OCI-LY1 (cell line): ENCODE measurements at regions not wholly inside any gene's neighbourhood (a gene's known extent, or its start where the extent isn't known, plus 50 kb on each side); places are given as distances from the start of the nearest gene placed in this dataset.

Experiments used
- H2AFZ ChIP-seq: fragments of 200-600 bp; sonication (generic), shearing (Covaris generic); 2 replicates; pipeline ENCODE4 v1.6.0; 2014; ENCODE audit warnings: antibody characterized with exemption, mild to moderate bottlenecking, low read length
- H3F3A ChIP-seq: fragments of 200-600 bp; sonication (generic), shearing (Covaris generic); 2 replicates; pipeline ENCODE4 v1.6.0; 2014; ENCODE audit warnings: mild to moderate bottlenecking, antibody characterized with exemption, low read length, moderate library complexity; ENCODE audit not compliant: insufficient read depth
- H3K27ac ChIP-seq: fragments of 200-600 bp; sonication (generic); 2 replicates; pipeline ENCODE4 v1.5.1; 2014; ENCODE audit warnings: low read length, mixed run types, mild to moderate bottlenecking, low read depth; ENCODE audit not compliant: poor library complexity, severe bottlenecking
- H3K27me3 ChIP-seq: fragments of 200-600 bp; sonication (generic); 2 replicates; pipeline ENCODE4 v1.6.0; 2014; ENCODE audit warnings: antibody characterized with exemption, mild to moderate bottlenecking, low read length, moderate library complexity; ENCODE audit not compliant: insufficient read depth
- H3K36me3 ChIP-seq: fragments of 200-600 bp; sonication (generic); 2 replicates; pipeline ENCODE4 v1.6.1; 2014; ENCODE audit warnings: mild to moderate bottlenecking, antibody characterized with exemption, low read length, moderate library complexity, mixed read lengths; ENCODE audit not compliant: insufficient read depth
- H3K4me1 ChIP-seq: fragments of 200-600 bp; sonication (generic); 2 replicates; pipeline ENCODE4 v1.5.1; 2014; ENCODE audit warnings: mild to moderate bottlenecking, low read length, moderate library complexity; ENCODE audit not compliant: insufficient read depth, severe bottlenecking
- H3K4me2 ChIP-seq: fragments of 200-600 bp; sonication (generic), shearing (Covaris generic); 2 replicates; pipeline ENCODE4 v1.6.1; 2014; ENCODE audit warnings: low read length
- H3K4me3 ChIP-seq: fragments of 200-600 bp; sonication (generic); 2 replicates; pipeline ENCODE4 v1.5.1; 2014; ENCODE audit warnings: low read length, low read depth, mild to moderate bottlenecking, mixed read lengths; ENCODE audit not compliant: poor library complexity, severe bottlenecking
- H3K79me2 ChIP-seq: fragments of 200-600 bp; shearing (Covaris generic); 2 replicates; pipeline ENCODE4 v1.6.1; 2016; ENCODE audit warnings: mixed run types, low read length, mixed read lengths; ENCODE audit not compliant: insufficient read depth
- H3K9ac ChIP-seq: fragments of 200-600 bp; sonication (generic), shearing (Covaris generic); 2 replicates; pipeline ENCODE4 v1.6.1; 2014; ENCODE audit warnings: mild to moderate bottlenecking, low read length, mixed read lengths
- H3K9me2 ChIP-seq: fragments of 200-600 bp; sonication (generic), shearing (Covaris generic); 2 replicates; pipeline ENCODE4 v1.6.1; 2014; ENCODE audit warnings: low read depth, mild to moderate bottlenecking, low read length, mixed read lengths
- H3K9me3 ChIP-seq: fragments of 200-600 bp; shearing (Covaris generic); 2 replicates; pipeline ENCODE4 v1.6.1; 2014; ENCODE audit warnings: low read length, mixed read lengths
- H4K20me1 ChIP-seq: fragments of 200-600 bp; sonication (generic), shearing (Covaris generic); 2 replicates; pipeline ENCODE4 v1.6.0; 2016; ENCODE audit warnings: mild to moderate bottlenecking, low read length; ENCODE audit not compliant: insufficient read depth
- CTCF ChIP-seq: fragments of 200-600 bp; sonication (generic), shearing (Covaris generic); IDR thresholded peaks from 2 replicates; pipeline ENCODE4 v1.5.1; 2017; ENCODE audit warnings: mild to moderate bottlenecking, antibody characterized with exemption, low read length, moderate library complexity, mixed read lengths
- EZH2 ChIP-seq: fragments of 200-600 bp; sonication (generic), shearing (Covaris generic); IDR thresholded peaks from 2 replicates; pipeline ENCODE4 v1.8.0; 2017; ENCODE audit warnings: borderline replicate concordance, mixed run types, mild to moderate bottlenecking, antibody characterized with exemption, low read length, moderate library complexity, mixed read lengths

GRCh38 chr4:59848457-59848856, 1351.7 kb upstream of the ADGRL3 start:
- TF ChIP-seq CTCF (no peak), EZH2 (no peak)
- no peaks in the 10 kb centered on the region for H3K9me2 ChIP-seq
- no peak overlapping the region for H3K27ac ChIP-seq
- H2AFZ ChIP-seq = no peak overlapping the region
- H3K79me2 ChIP-seq = no peaks in the 10 kb centered on the region
- no peaks in the 10 kb centered on the region for H4K20me1 ChIP-seq
- no peak overlapping the region for H3K4me3 ChIP-seq
- H3K9ac ChIP-seq = no peak overlapping the region
- no peaks in the 10 kb centered on the region for H3K4me1 ChIP-seq
- no peaks in the 10 kb centered on the region for H3K27me3 ChIP-seq
- no peak overlapping the region for H3K4me2 ChIP-seq
- H3K9me3 ChIP-seq = no peaks in the 10 kb centered on the region
- H3F3A ChIP-seq = no peaks in the 10 kb centered on the region
- no peaks in the 10 kb centered on the region for H3K36me3 ChIP-seq

GRCh38 chr4:59855630-59856352, 1344.3 kb upstream of the ADGRL3 start:
- TF ChIP-seq EZH2 (no peak), CTCF (no peak)
- no peaks in the 10 kb centered on the region for H3K36me3 ChIP-seq
- no peak overlapping the region for H3K9ac ChIP-seq
- no peaks in the 10 kb centered on the region for H3K79me2 ChIP-seq
- H3F3A ChIP-seq = no peaks in the 10 kb centered on the region
- no peak overlapping the region for H3K27ac ChIP-seq
- H3K9me3 ChIP-seq = no peaks in the 10 kb centered on the region
- no peak overlapping the region for H3K4me3 ChIP-seq
- no peak overlapping the region for H2AFZ ChIP-seq
- H4K20me1 ChIP-seq = no peaks in the 10 kb centered on the region
- H3K4me2 ChIP-seq = no peak overlapping the region
- no peaks in the 10 kb centered on the region for H3K4me1 ChIP-seq
- no peaks in the 10 kb centered on the region for H3K9me2 ChIP-seq
- H3K27me3 ChIP-seq = no peaks in the 10 kb centered on the region

- Histone ChIP-seq H3K9ac (no peak overlapping the region), H3F3A (no peaks in the 10 kb centered on the region), H2AFZ (no peak overlapping the region), H4K20me1 (no peaks in the 10 kb centered on the region), H3K4me2 (no peak overlapping the region), H3K27ac (no peak overlapping the region), H3K79me2 (no peaks in the 10 kb centered on the region), H3K4me1 (no peaks in the 10 kb centered on the region), H3K4me3 (no peak overlapping the region), H3K9me3 (no peaks in the 10 kb centered on the region), H3K27me3 (no peaks in the 10 kb centered on the region), H3K9me2 (no peaks in the 10 kb centered on the region), H3K36me3 (no peaks in the 10 kb centered on the region)
- TF ChIP-seq CTCF (no peak), EZH2 (no peak)
Observed at GRCh38 chr4:59869056-59869455, 1331.1 kb upstream of the ADGRL3 start.
